ENCODE measurements at regions not wholly inside any gene's neighbourhood (a gene's known extent, or its start where the extent isn't known, plus 50 kb on each side); places are given as distances from the start of the nearest gene placed in this dataset.

DNA sequence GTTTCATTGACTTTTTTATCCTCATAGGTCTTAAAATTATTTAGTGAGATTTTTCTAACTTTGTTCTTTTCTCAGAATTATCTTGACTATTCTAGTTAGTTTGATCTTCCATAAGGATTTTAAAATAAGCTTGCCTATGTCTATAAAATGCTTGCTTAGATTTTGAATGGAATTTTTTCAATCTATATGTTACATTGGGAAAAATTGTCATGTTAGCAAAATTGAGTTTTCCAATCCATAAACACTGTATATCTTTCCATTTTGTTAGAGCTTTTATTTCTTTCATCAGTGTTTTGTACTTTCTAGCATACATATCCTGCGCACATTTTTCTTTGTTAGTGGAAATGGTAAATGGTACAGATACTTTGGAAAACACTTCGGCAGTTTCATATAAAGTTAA is 312.9 kb downstream of the PDHA2 start:
- intact Hi-C loops (cut with DNase I), result no loop called here
- ATAC-seq (no peak), DNase-seq (ENCODE audit: low spot score) (no peak)

- DNase-seq (ENCODE audit: low spot score) (no peak), ATAC-seq (no peak)
- intact Hi-C loops (cut with DNase I), result no loop called here
Measured at GRCh38 chr4:96154676-96155075, 314.8 kb downstream of the PDHA2 start.

DNA sequence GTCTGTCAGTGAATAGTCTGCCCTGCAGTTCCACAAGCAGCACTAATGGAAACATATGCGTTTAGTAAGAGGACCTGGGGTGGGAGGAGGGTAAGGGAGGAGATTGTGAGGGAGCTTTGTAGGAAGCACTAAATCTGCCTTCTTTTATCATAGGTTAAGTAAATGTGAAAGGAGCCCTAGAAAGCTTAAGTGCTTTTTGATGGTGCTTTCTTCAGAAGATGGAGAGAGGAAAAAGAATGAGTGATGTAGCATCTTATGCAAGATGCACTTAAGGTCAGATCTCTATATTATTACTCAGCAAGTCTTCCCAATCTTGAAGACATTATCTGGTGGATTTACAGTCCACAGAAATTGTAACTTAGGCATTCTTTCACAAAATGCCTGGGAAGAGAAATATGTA is 322.7 kb downstream of the PDHA2 start:
- ATAC-seq (no peak), DNase-seq (ENCODE audit: low spot score) (no peak)
- intact Hi-C loops (cut with DNase I), result no loop called here

DNA sequence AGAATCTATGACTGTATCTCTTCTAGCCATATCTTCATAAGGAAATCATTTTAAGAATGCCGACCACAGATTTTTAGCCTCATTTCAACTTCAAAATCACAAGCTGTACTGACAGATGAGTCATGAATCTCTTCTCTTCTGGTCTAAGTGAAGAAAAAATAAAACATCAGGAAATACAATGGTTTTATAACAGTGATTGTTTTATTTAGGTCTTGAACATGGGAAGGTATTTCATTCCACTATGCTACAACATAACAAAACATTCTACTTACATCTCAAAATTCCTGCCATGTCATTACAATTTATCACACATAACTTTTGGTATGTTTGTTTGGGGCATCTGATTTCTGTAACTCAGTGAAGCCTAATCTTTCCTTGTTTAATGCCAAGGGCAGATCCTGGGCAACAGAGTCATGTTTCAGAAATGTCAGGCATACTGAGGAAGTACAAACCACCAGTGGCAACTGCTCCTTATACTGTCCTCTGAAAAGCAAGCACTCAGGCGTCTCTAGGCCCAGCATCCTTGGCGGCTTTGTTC is 325.0 kb downstream of the PDHA2 start:
- DNase-seq (ENCODE audit: low spot score) (no peak), ATAC-seq (no peak)
- intact Hi-C loops (cut with DNase I), result no loop called here

GRCh38 chr4:96166806-96167205 is 326.9 kb downstream of the PDHA2 start:
- DNase-seq (ENCODE audit: low spot score) (no peak), ATAC-seq (no peak)
- intact Hi-C loops (cut with DNase I), result no loop called here

DNA sequence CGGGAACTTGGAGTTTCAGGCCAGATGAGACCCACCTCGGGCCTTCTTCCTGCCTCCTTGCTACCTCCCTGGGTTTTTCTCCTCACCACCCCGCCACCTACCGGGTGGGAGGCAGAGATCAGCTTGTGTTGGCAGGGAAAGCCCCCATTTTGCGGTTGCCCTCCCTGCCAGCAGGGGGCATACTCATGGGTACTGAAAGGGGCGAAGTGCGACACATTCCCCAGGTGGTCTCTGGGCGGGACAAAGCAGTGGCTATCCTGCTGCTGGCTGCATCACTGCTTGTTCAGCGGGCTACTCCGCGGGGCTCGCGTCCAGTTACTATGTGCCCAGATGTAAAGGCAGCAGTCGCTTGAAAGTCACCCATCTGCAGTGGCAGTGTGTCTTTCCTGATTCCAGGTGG is 330.3 kb downstream of the PDHA2 start:
- DNase-seq (ENCODE audit: low spot score), result no peak
- intact Hi-C loops (cut with DNase I), result no loop called here
- ATAC-seq, result no peak

DNA sequence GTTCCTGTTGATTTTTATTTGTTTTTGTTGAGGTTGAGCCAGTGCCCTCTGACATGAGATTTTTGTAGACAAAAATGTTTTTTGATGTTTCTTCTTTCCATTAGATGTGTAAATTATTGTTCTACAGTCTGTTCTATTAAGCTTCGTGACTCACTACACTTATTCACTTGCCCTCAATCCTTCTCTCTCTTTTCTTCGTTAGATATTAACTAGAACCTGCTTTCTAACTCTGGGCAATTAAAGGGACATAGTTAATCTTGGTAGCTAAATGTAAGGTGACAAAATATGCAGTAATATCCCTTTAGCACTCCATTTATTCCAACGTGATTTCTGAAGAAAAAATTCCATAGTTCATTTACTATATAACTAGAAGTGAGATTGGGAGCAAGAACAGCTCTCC is 333.9 kb downstream of the PDHA2 start:
- ATAC-seq, result no peak
- intact Hi-C loops (cut with DNase I), result no loop called here
- DNase-seq (ENCODE audit: low spot score), result no peak

GRCh38 chr4:96175871-96176270 is 336.0 kb downstream of the PDHA2 start:
- DNase-seq (ENCODE audit: low spot score), result no peak
- intact Hi-C loops (cut with DNase I), result no loop called here
- no peak for ATAC-seq

DNA sequence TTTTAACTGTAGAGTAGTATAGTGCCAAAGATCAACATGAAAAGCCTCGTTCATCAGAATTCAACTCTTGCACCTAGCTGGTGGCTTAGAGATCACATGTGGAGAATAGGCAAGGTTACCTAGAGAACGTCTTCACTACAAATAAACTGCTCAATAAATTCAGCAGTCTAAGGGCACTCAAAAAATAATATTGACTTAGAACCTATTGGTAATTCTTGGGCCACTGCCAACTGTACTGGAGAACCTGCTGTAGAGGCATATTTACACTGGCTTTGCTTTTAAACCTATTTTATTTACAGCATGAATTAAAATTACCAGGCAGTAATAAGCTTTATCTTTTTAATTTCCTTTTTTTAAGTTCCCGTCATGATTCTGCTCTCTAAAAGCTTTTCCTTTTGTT is 343.7 kb downstream of the PDHA2 start:
- no peak for DNase-seq (ENCODE audit: low spot score)
- ATAC-seq, result no peak
- intact Hi-C loops (cut with DNase I), result no loop called here

DNA sequence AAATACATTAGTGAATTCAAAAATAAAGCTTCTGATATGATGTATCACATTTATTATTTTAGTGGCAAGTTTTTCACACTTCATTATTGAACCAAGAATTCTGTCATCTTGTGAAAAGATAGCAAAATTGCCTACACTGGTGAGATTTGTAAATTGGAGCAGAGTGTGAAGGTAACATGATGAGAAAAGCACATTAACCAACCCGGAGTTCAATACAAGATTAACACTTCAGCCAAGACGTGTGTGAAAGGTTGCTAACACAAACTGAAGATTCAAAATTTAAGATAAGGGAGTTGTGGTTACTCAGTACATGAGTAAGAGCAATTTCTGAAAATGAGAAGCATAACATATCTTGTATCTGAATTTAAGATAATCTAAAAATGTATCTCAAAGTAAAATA is 346.7 kb downstream of the PDHA2 start:
- intact Hi-C loops (cut with DNase I), result no loop called here
- DNase-seq (ENCODE audit: low spot score) (no peak), ATAC-seq (no peak)

DNA sequence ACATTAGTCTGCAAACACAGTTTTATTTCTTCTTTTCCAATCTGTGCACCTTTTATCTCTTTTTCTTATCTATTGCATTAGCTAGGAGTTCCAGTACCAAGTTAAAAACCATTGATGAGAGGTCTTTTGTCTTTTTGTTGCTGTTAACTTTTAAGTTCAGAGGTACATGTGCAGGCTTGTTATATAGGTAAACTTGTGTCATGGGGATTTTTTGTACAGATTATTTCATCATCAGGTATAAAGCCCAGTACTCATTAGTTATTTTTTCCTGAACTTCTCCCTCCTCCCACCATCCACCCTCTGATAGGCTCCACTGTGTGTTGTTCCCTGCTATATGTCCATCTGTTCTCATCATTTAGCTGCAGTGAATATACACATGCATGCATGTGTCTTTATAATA is 349.9 kb downstream of the PDHA2 start:
- intact Hi-C loops (cut with DNase I), result no loop called here
- no peak for DNase-seq (ENCODE audit: low spot score)
- ATAC-seq, result no peak

- DNase-seq (ENCODE audit: low spot score) (no peak), ATAC-seq (no peak)
- intact Hi-C loops (cut with DNase I), result no loop called here
Measured at GRCh38 chr4:96193061-96193460, 353.2 kb downstream of the PDHA2 start.

- ATAC-seq (no peak), DNase-seq (ENCODE audit: low spot score) (no peak)
- intact Hi-C loops (cut with DNase I), result no loop called here
Measured at GRCh38 chr4:96194993-96195392, 355.1 kb downstream of the PDHA2 start.

DNA sequence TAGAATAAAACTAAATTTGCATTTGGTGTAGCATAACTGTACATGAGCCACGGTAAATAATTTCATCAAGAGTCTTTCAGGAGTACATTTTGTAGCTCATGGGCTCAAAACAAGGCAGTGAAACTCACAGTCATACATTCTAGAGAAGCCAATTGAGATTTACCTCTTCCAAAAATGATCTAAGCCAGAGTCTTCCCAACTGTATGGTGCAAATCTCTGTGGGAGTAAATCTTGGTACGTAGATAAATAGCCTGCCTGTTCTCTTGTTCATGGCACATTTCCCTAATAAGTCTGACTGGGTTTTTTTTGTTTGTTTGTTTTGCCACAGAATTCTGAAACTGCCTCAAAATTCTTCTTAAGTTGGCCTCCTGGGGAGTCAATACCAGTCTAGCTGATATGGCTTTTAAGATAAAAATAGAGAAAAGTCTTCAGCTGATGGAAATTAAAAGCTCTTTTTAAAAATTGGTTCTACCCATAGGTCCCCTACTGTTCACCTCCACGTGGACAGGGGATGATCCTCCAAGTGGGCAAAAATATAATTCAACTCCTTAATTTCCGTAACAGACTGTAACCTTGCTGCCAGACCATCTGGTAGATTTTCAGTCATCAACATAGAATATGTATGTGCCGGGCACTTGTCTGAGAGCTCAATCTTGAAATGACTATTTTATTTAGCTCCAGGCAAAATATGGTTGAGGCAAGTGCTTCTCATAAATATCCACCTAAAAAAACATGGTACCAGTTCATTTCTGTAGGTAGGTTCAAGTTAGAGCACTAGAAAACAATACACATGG is 365.4 kb downstream of the PDHA2 start:
- ATAC-seq, result no peak
- DNase-seq (ENCODE audit: low spot score), result no peak
- intact Hi-C loops (cut with DNase I), result no loop called here

DNA sequence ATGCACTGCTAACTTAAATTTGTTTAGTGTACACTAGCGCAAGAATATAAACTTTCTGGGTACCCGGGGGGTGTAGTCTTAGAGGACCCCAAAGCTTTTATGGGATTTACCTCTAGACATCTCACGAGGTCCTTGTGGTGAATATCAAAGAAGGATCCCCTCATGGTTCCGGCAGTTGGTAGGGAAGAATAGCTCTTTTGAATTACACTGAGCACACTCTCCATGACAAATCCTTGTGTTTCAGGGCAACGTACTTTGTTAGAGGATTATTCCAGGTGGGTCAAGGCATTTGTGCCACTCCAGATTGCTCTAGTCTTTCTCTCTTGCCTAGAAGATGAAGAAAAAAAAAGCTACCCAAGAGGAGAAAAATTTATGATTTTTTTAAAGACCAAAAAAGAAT is 387.6 kb downstream of the PDHA2 start:
- intact Hi-C loops (cut with DNase I), result no loop called here
- DNase-seq (ENCODE audit: low spot score), result no peak
- ATAC-seq, result no peak

GRCh38 chr4:96228463-96228862 is 388.6 kb downstream of the PDHA2 start:
- no peak for ATAC-seq
- intact Hi-C loops (cut with DNase I), result no loop called here
- no peak for DNase-seq (ENCODE audit: low spot score)

GRCh38 chr4:96240041-96240440 is 400.1 kb downstream of the PDHA2 start:
- ATAC-seq (no peak), DNase-seq (ENCODE audit: low spot score) (no peak)
- intact Hi-C loops (cut with DNase I), result no loop called here

- DNase-seq (ENCODE audit: low spot score) (no peak), ATAC-seq (no peak)
- intact Hi-C loops (cut with DNase I), result no loop called here
Measured at GRCh38 chr4:96241819-96242218, 401.9 kb downstream of the PDHA2 start.

- no peak for DNase-seq (ENCODE audit: low spot score)
- intact Hi-C loops (cut with DNase I), result no loop called here
- ATAC-seq, result no peak
Measured at GRCh38 chr4:96247096-96247495, 407.2 kb downstream of the PDHA2 start.

GRCh38 chr4:96248225-96248624 is 408.3 kb downstream of the PDHA2 start:
- intact Hi-C loops (cut with DNase I), result no loop called here
- ATAC-seq, result no peak
- no peak for DNase-seq (ENCODE audit: low spot score)

DNA sequence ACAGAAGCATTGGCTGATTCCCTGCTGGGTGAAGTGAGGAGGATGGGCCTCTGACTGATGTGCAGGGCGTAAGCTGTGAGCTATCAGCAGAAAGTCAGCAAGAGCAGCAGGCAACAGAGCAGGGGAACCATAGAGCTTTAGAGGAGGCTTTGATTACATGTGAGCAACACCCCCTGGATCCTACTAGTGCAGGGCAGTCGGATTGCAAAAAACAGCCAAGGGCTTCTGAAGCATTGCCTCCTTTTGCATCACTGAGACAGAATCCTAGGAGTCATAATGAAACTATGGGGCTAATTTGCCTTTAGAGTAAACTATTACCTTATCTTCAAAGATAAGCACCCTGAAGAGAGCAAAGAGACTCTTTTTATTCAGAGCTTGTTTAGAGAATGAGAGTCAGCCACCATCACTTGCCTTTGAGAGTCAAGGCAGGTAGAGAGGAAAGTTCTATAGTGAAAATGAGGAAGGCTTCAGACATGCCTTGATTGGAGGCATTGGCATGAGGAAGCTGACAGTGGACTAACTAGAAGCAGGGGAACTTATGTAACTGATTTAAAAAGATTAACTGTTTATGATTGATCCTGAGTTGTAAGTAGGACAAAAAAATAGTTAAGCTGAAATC is 420.3 kb downstream of the PDHA2 start:
- ATAC-seq (no peak), DNase-seq (ENCODE audit: low spot score) (no peak)
- intact Hi-C loops (cut with DNase I), result no loop called here

Data from sciatic nerve (tissue), 2 donors.